Gastroesophageal sphincter (tissue), 3 donors: ENCODE measurements at regions not wholly inside any gene's neighbourhood (a gene's known extent, or its start where the extent isn't known, plus 50 kb on each side); places are given as distances from the start of the nearest gene placed in this dataset.
"Not testable (repeated sequence)": the region's sequence is repeated elsewhere in the genome, so short reads cannot be mapped to it uniquely, and the experiment has no call there.

Source experiments
- POLR2A ChIP-seq, 2 donors: fragments of 450-650 bp; IDR thresholded peaks; one replicate each; pipeline ENCODE4 v1.6.1; 2017; ENCODE audit warnings: antibody characterized with exemption in 2 of 2, mild to moderate bottlenecking in 2 of 2, moderate library complexity in 1 of 2
- POLR2AphosphoS5 ChIP-seq: sonication (generic); formaldehyde crosslinking; IDR thresholded peaks from one replicate; pipeline ENCODE4 v1.6.1; 2017; ENCODE audit warnings: antibody characterized with exemption
- TF ChIP-seq, protein P1 (sequence below), 4 experiments: fragments of 200-600 bp in 2 of 4; fragments of 450-650 bp in 2 of 4; sonication (generic) in 1 of 4; IDR thresholded peaks; one replicate each; pipeline ENCODE4 v1.5.1; 2017 to 2019; ENCODE audit warnings: antibody characterized with exemption in 4 of 4, mild to moderate bottlenecking in 2 of 4, moderate library complexity in 2 of 4

DNA sequence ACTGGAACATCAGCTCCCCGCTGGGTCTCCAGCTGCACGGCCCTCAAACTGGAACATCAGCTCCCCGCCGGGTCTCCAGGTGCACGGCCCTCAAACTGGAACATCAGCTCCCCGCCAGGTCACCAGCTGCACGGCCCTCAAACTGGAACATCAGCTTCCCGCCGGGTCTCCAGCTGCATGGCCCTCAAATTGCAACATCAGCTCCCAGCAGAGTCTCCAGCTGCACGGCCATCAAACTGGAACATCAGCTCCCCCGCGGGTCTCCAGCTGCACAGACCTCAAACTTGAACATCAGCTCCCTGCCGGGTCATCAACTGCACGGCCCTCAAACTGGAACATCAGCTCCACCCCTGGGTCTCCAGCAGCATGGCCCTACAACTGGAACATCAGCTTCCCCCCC, 95.8 kb upstream of the LPCAT1 start:
- not testable (repeated sequence) for TF ChIP-seq POLR2A (IDR thresholded peaks at IDR 0.05); POLR2AphosphoS5
- TF ChIP-seq, protein P1, sequence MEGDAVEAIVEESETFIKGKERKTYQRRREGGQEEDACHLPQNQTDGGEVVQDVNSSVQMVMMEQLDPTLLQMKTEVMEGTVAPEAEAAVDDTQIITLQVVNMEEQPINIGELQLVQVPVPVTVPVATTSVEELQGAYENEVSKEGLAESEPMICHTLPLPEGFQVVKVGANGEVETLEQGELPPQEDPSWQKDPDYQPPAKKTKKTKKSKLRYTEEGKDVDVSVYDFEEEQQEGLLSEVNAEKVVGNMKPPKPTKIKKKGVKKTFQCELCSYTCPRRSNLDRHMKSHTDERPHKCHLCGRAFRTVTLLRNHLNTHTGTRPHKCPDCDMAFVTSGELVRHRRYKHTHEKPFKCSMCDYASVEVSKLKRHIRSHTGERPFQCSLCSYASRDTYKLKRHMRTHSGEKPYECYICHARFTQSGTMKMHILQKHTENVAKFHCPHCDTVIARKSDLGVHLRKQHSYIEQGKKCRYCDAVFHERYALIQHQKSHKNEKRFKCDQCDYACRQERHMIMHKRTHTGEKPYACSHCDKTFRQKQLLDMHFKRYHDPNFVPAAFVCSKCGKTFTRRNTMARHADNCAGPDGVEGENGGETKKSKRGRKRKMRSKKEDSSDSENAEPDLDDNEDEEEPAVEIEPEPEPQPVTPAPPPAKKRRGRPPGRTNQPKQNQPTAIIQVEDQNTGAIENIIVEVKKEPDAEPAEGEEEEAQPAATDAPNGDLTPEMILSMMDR (IDR thresholded peaks at IDR 0.05) = not testable (repeated sequence)
